Lung (tissue), 11 donors: ENCODE measurements at regions not wholly inside any gene's neighbourhood (a gene's known extent, or its start where the extent isn't known, plus 50 kb on each side); places are given as distances from the start of the nearest gene placed in this dataset.

Experiments
- ATAC-seq: fragments of 200-7000 bp; cut with Tn5 transposase; one replicate; pipeline ENCODE4 v1.9.1; 2020; ENCODE audit warnings: moderate number of reproducible peaks; ENCODE audit not compliant: insufficient read depth, low FRiP score
- DNase-seq, 3 donors: peaks; one replicate each; pipeline ENCODE4 v3.0.0-alpha.2; 2013 to 2017
- H3K27ac ChIP-seq, 2 donors: one replicate each; pipeline ENCODE4 v1.5.1; 2013; ENCODE audit warnings: mild to moderate bottlenecking in 2 of 2, moderate library complexity in 2 of 2, control low read depth in 1 of 2, inconsistent platforms in 1 of 2, low read depth in 1 of 2, low read length in 1 of 2
- H3K27me3 ChIP-seq, 3 donors: one replicate each; pipeline ENCODE4 v1.5.1; 2013; ENCODE audit warnings: low read length in 2 of 3; ENCODE audit not compliant: control insufficient read depth in 3 of 3, insufficient read depth in 3 of 3
- H3K36me3 ChIP-seq, 4 donors: one replicate each; pipeline ENCODE4 v1.5.1; 2013; ENCODE audit warnings: low read length in 4 of 4, mild to moderate bottlenecking in 1 of 4, moderate library complexity in 1 of 4; ENCODE audit not compliant: control insufficient read depth in 4 of 4, insufficient read depth in 4 of 4
- H3K4me1 ChIP-seq, 5 donors: one replicate each; pipeline ENCODE4 v1.5.1; 2013; ENCODE audit warnings: low read length in 5 of 5, mild to moderate bottlenecking in 2 of 5, moderate library complexity in 1 of 5; ENCODE audit not compliant: control insufficient read depth in 5 of 5, insufficient read depth in 5 of 5
- H3K4me3 ChIP-seq: one replicate; pipeline ENCODE4 v1.5.1; 2013; ENCODE audit warnings: mild to moderate bottlenecking, control low read depth, moderate library complexity
- H3K9ac ChIP-seq, 2 donors: one replicate each; pipeline ENCODE4 v1.5.1; 2013; ENCODE audit warnings: low read length in 2 of 2, control low read depth in 1 of 2; ENCODE audit not compliant: insufficient read depth in 1 of 2
- H3K9me3 ChIP-seq, 4 donors: one replicate each; pipeline ENCODE4 v1.5.1; 2013; ENCODE audit warnings: low read length in 3 of 4, mild to moderate bottlenecking in 1 of 4, moderate library complexity in 1 of 4; ENCODE audit not compliant: control insufficient read depth in 4 of 4, insufficient read depth in 3 of 4
- CTCF ChIP-seq: IDR thresholded peaks from 2 replicates; pipeline ENCODE4 v1.5.1; 2012; ENCODE audit warnings: mild to moderate bottlenecking; ENCODE audit errors: control extremely low read depth, extremely low read depth
- WGBS, 2 donors: extraction: QIAGEN DNeasy Blood & Tissue Kit; methylation state at CpG; one replicate each; pipeline ENCODE4 v1.1.7; 2013; 5-methylcytosine and 5-hydroxymethylcytosine counted together
- donor health status: control.
- donor health status: control.
- donor health status: Bipolar disorder and iron deficiency.
- donor health status: healthy.
- donor health status: DM: yes; HTN: yes; CAD: no.

- Histone ChIP-seq H3K27me3 (no peaks in the 10 kb centered on the region), H3K4me1 (peaks cover 0 to 2% (median 0%) of the 10 kb centered on the region in 5 donors), H3K9me3 (peaks cover 0 to 5% (median 0%) of the 10 kb centered on the region in 4 donors), H3K27ac (no peak overlapping the region), H3K4me3 (no peak overlapping the region), H3K36me3 (no peaks in the 10 kb centered on the region), H3K9ac (no peak overlapping the region)
- no peak for DNase-seq
- 45 to 73% methylated on average over 1 of the region's 1 CpG for WGBS, 2 donors
- ATAC-seq: no peak
- no peak for TF ChIP-seq CTCF
Measured at GRCh38 chr15:92531406-92531805, 124.2 kb downstream of the FAM174B start.

GRCh38 chr15:92528736-92529135 lies 126.8 kb downstream of the FAM174B start:
- TF ChIP-seq CTCF: no peak
- 92 to 100% methylated on average over 1 of the region's 1 CpG for WGBS, 2 donors
- Histone ChIP-seq H3K9ac (no peak overlapping the region), H3K4me1 (peaks cover 0 to 9% (median 2%) of the 10 kb centered on the region in 5 donors), H3K36me3 (no peaks in the 10 kb centered on the region), H3K9me3 (peaks cover 0 to 5% (median 0%) of the 10 kb centered on the region in 4 donors), H3K4me3 (no peak overlapping the region), H3K27ac (no peak overlapping the region), H3K27me3 (no peaks in the 10 kb centered on the region)
- ATAC-seq: no peak
- DNase-seq: no peak

GRCh38 chr15:92527197-92527596 lies 128.4 kb downstream of the FAM174B start:
- no peaks in the 10 kb centered on the region for H3K9me3 ChIP-seq
- no peaks in the 10 kb centered on the region for H3K27me3 ChIP-seq
- H3K27ac ChIP-seq: no peak overlapping the region
- H3K4me3 ChIP-seq: no peak overlapping the region
- no peak for ATAC-seq
- H3K4me1 ChIP-seq: peaks cover 0 to 13% (median 2%) of the 10 kb centered on the region in 5 donors
- no peak for TF ChIP-seq CTCF
- DNase-seq: peak in 1 of 3 donors; percentile 48
- H3K36me3 ChIP-seq: no peaks in the 10 kb centered on the region
- no peak overlapping the region for H3K9ac ChIP-seq
- 81 to 88% methylated on average over 2 of the region's 2 CpGs for WGBS, 2 donors

GRCh38 chr15:92525758-92526245 lies 129.8 kb downstream of the FAM174B start:
- H3K36me3 ChIP-seq: no peaks in the 10 kb centered on the region
- peaks cover 0 to 19% (median 6%) of the 10 kb centered on the region in 5 donors for H3K4me1 ChIP-seq
- H3K4me3 ChIP-seq: no peak overlapping the region
- 60 to 62% methylated on average over 3 of the region's 3 CpGs for WGBS, 2 donors
- no peak overlapping the region for H3K9ac ChIP-seq
- no peaks in the 10 kb centered on the region for H3K9me3 ChIP-seq
- H3K27ac ChIP-seq: no peak overlapping the region
- DNase-seq (no peak), ATAC-seq (no peak)
- no peaks in the 10 kb centered on the region for H3K27me3 ChIP-seq
- no peak for TF ChIP-seq CTCF
